ENCODE measurements at regions not wholly inside any gene's neighbourhood (a gene's known extent, or its start where the extent isn't known, plus 50 kb on each side); places are given as distances from the start of the nearest gene placed in this dataset.

DNA sequence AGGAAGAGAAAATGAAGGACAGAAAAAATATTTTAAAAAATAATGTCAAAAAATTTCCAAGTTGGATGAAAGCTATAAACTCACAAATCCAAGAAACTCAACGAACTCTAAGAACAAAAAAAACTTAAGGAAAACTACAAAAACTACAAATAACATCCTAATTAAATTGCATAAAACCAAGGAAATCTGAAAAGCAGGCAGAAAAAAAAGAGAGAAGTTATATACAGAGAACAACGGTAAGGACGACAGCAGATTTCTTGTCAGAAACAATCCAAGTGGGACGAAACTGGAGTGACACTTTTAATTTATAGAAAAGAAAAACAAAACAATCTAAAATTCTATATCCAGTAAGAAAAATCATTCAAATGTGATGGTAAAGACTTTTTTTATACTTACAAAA lies 122.2 kb upstream of the LYZL1 start:
- TF ChIP-seq POLR2A (IDR thresholded peaks at IDR 0.05) = no peak
- TF ChIP-seq, protein P1, sequence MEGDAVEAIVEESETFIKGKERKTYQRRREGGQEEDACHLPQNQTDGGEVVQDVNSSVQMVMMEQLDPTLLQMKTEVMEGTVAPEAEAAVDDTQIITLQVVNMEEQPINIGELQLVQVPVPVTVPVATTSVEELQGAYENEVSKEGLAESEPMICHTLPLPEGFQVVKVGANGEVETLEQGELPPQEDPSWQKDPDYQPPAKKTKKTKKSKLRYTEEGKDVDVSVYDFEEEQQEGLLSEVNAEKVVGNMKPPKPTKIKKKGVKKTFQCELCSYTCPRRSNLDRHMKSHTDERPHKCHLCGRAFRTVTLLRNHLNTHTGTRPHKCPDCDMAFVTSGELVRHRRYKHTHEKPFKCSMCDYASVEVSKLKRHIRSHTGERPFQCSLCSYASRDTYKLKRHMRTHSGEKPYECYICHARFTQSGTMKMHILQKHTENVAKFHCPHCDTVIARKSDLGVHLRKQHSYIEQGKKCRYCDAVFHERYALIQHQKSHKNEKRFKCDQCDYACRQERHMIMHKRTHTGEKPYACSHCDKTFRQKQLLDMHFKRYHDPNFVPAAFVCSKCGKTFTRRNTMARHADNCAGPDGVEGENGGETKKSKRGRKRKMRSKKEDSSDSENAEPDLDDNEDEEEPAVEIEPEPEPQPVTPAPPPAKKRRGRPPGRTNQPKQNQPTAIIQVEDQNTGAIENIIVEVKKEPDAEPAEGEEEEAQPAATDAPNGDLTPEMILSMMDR (IDR thresholded peaks at IDR 0.05) = no peak
- no peak for TF ChIP-seq EP300 (IDR thresholded peaks at IDR 0.05)

Measured in tibial nerve (tissue), 4 donors.